ENCODE measurements at regions not wholly inside any gene's neighbourhood (a gene's known extent, or its start where the extent isn't known, plus 50 kb on each side); places are given as distances from the start of the nearest gene placed in this dataset.

- Histone ChIP-seq H3K23me2 (ENCODE audit: insufficient read length, low read depth, low read length, poor library complexity, severe bottlenecking) (no peaks in the 10 kb centered on the region), H3K4me1 (ENCODE audit: insufficient read depth, low read length) (no peaks in the 10 kb centered on the region), H4K5ac (ENCODE audit: insufficient read length, low read depth, low read length) (no peak overlapping the region), H3K4ac (ENCODE audit: low read depth, low read length) (no peak overlapping the region), H2BK15ac (ENCODE audit: low read depth, low read length) (no peak overlapping the region), H3K14ac (ENCODE audit: insufficient read depth, low read length) (no peak overlapping the region), H2AFZ (ENCODE audit: low read length) (no peak overlapping the region), H3K23ac (ENCODE audit: insufficient read length, low read depth, low read length) (no peak overlapping the region), H3T11ph (ENCODE audit: low read length) (no peak overlapping the region), H3K4me2 (ENCODE audit: insufficient read depth, insufficient read length, low read length) (no peak overlapping the region), H3K79me2 (ENCODE audit: insufficient read depth, low read length) (no peaks in the 10 kb centered on the region), H2BK20ac (ENCODE audit: low read depth, low read length, poor library complexity, severe bottlenecking) (no peak overlapping the region), H3K9ac (ENCODE audit: extremely low read depth, insufficient read length, low read length) (no peak overlapping the region), H2BK12ac (ENCODE audit: insufficient read length, low read depth, low read length) (no peak overlapping the region), H3K27ac (ENCODE audit: insufficient read length, low read depth, low read length) (no peak overlapping the region), H3K9me3 (ENCODE audit: control insufficient read depth, low read depth, low read length) (no peaks in the 10 kb centered on the region), H3K56ac (ENCODE audit: insufficient read length, low read depth, low read length) (no peak overlapping the region), H3K27me3 (ENCODE audit: insufficient read depth, low read length) (no peaks in the 10 kb centered on the region), H2BK120ac (ENCODE audit: low read depth, low read length, poor library complexity, severe bottlenecking) (no peak overlapping the region), H4K20me1 (ENCODE audit: control insufficient read depth, insufficient read depth, insufficient read length) (no peaks in the 10 kb centered on the region), H3K18ac (ENCODE audit: insufficient read length, low read depth, low read length) (no peak overlapping the region), H2AK5ac (ENCODE audit: insufficient read length, low read length) (no peak overlapping the region), H4K91ac (ENCODE audit: insufficient read length, low read depth, low read length) (no peak overlapping the region), H3K79me1 (ENCODE audit: insufficient read depth, low read depth, low read length, poor library complexity, severe bottlenecking) (no peaks in the 10 kb centered on the region), H4K8ac (replicated peaks; ENCODE audit: insufficient read length, low read depth, low read length) (no peak overlapping the region), H2BK5ac (ENCODE audit: insufficient read length, low read length) (no peak overlapping the region)
- Mint-ChIP-seq H3K36me3 (ENCODE audit: insufficient read depth in 1 of 3, low read depth in 3 of 3) (no peaks in the 10 kb centered on the region), H3K27me3 (ENCODE audit: low read depth) (peaks cover 4% of the 10 kb centered on the region; the same call in 1 of the 2 replicates), H3K4me3 (no peak overlapping the region), H3K4me1 (no peaks in the 10 kb centered on the region), H3K27ac (no peak overlapping the region), H3K9me3 (no peaks in the 10 kb centered on the region)
- WGBS (ENCODE audit: extremely low coverage, insufficient read length, low lambda C conversion rate): no CpG with 5 or more reads among the region's 1 CpG
- TF ChIP-seq, protein P1, sequence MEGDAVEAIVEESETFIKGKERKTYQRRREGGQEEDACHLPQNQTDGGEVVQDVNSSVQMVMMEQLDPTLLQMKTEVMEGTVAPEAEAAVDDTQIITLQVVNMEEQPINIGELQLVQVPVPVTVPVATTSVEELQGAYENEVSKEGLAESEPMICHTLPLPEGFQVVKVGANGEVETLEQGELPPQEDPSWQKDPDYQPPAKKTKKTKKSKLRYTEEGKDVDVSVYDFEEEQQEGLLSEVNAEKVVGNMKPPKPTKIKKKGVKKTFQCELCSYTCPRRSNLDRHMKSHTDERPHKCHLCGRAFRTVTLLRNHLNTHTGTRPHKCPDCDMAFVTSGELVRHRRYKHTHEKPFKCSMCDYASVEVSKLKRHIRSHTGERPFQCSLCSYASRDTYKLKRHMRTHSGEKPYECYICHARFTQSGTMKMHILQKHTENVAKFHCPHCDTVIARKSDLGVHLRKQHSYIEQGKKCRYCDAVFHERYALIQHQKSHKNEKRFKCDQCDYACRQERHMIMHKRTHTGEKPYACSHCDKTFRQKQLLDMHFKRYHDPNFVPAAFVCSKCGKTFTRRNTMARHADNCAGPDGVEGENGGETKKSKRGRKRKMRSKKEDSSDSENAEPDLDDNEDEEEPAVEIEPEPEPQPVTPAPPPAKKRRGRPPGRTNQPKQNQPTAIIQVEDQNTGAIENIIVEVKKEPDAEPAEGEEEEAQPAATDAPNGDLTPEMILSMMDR (conservative IDR thresholded peaks at IDR 0.05): no peak
- DNase-seq: no peak
Measured at GRCh38 chr1:55876276-55877060, 661.3 kb upstream of the USP24 start.

All from H9 (cell line).